IPS-NIHi7 (cell line): ENCODE measurements at regions not wholly inside any gene's neighbourhood (a gene's known extent, or its start where the extent isn't known, plus 50 kb on each side); places are given as distances from the start of the nearest gene placed in this dataset.
"Not testable (repeated sequence)": the region's sequence is repeated elsewhere in the genome, so short reads cannot be mapped to it uniquely, and the experiment has no call there.

ENCODE experiments used
- DNase-seq: peaks from one replicate; pipeline ENCODE4 v3.0.0; 2012; ENCODE audit warnings: mixed read lengths; ENCODE audit errors: extremely low spot score

DNA sequence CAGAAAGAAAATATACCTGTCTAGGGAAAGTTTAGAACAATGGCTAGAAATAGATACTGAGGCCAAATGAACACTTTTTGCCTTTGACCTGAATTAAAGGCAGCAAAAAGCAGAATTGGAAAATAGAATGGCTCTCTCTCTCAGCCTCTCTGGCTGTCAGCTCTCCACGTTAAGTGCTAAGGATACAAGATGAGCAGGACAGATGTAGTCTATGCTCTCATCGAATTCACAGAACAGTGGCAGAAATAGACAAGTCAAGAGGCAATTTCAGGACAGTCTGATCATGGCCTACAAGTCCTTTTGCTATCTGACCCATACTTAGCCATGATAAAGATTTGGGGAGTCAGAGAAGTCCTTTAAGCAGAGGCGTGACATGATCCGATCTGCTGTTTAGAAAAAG, 120.2 kb upstream of the CREB1 start:
- no peak for DNase-seq

DNA sequence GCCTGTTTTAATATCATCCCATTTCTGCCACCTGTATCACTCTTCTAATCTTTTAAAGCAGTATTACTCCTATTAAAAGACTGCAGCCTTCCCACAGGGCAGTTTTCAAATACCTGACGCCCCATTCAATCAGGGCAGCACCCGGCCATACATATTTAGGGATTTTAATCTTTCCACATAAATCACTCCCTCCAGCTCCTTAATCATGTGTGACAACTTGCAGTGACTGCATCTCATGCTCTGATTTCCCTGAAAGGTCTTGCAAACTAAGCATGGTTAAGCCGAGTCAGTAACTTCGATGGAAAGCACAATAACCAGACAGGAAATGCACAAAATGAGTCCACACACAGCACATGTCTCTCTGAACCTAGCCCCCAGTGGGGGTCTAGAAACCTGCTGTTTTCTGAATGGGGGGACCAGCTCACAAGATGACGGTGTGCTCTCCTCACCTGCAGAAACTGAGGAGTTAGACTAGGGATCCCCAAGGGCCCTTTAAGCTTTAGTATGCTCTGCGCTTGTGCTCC, 116.9 kb upstream of the CREB1 start:
- DNase-seq: no peak

DNA sequence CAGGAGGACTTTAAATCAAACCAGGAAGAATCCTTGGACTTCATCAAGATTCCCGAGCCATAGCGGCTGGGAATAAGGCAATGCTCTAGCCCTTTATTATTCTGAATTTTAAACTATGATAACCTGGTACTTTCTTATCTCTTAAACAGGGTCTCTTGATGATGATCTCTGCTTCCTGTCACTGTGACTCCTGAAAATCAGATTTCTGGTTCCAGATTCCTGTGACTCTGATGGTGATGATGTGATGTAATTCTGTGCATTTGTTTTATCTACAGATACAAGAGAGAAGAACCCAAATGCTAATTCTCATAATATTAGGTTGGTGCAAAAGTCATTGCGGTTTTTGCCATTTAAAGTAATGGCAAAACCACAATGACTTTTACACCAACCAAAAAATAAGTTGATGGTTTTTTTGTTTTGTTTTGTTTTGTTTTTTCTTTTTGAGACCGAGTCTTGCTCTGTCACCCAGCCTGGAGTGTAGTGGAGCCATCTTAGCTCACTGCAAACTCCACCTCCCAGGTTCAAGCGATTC, 116.3 kb upstream of the CREB1 start:
- DNase-seq: no peak

DNA sequence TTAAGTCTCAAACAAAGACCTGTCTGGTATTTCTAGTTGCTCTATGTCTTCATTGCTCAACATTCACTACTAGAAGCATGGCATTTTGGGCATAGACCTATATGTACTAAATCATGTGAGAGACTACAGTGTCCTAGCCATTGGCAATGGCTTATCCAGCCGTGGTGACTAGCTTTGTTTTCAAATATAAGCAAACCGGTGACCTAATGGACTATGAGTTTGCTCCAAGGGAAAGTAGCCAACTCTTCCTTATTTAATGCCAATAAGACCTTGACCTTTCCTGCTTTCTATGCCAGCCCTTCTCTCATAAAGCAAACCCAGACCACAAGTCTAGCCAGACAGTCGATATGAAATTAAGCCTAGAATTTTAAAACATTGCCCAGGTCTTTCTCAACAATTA, 113.7 kb upstream of the CREB1 start:
- DNase-seq: no peak

DNA sequence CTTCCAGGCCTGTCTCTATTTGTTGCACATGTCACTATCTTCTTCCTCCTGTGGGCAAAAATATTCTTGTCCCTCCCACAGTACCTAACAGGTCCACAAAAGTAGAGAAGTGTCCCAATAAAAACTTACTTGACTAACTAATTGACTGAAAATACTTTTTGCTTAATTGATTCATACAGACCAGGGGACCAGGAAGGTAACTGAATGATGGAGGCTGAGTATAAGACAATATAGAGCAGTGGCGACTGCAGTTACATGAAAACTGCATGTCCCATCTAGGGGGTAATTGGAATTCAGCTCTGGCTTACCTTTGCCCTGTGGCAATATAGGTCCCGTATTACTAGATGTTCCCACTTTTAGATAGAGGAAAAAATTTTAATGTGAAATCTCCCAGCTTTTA, 112.9 kb upstream of the CREB1 start:
- DNase-seq: no peak

DNA sequence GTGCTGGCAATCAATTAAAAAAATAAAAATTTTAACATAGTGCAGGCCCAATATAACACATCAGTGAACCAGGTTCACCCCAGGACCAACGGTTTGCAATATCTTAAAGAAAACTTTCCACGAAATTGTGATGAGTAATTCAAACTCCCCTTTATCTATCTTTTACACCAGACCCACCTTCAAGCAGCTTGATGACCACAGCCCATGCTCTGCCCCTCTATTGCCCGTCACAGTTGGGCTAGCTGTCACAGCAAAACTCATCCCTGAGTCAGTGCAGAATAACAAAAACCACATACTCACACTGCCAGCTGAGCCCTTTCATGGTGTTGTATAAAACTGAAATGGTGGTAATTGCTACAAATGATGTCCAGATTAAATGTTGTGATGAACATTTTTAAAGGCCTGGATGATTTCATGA, 112.5 kb upstream of the CREB1 start:
- no peak for DNase-seq

DNA sequence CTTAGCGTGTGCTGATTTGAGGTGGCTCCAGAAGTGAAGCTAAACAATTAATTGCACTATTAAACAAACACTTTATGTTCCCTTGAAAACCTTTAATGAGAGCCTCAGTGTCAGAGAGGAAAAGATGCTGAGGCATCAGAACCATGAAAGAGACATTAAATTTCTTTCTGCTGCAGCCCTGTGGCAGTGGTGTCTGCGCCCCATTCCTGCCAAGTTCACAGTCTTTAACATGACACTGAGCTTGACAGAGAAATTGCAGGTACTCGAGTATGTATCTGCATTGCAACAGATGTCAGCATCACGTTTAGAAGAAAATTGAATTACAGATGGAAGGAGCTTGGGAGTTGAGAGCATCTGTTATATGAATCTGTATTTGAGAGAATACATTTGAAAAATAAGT, 111.3 kb upstream of the CREB1 start:
- DNase-seq: no peak

DNA sequence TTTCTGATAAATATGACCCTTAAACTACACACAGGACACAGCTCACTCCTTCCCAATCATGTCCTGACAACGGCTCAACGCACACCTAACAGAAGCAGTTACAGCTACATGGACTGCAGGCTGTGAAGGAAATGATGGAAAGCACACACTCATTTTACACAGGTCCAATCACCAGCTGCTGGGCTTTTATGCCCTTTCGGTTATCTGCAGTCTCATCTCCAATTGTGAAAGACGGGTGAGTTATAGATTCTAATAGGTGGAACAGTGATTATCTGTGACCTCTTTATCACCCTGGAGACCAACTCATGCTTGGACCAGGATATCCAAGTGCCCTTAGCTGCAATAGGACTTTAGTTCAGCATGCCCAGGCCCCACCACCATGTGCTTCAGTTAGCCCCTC, 110.4 kb upstream of the CREB1 start:
- DNase-seq: no peak

DNA sequence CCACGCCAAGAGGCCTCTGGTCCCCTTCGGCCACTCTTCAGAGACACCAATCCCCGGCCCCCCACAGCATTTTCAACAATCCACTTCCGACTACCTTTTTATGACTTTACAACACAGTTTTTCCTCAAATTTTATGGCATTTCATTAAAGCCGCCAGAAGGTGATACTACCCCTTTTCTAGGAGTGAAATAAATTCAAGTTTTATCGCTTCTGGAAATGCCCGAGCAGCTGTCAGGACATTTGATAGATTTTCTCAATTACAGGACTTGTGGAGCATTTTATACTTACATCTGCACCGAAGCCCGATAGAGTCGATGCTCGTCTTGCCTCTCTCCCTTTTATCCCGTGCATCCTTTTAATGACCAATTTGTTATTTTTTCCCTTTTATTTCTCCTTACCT, 108.1 kb upstream of the CREB1 start:
- DNase-seq: no peak

DNA sequence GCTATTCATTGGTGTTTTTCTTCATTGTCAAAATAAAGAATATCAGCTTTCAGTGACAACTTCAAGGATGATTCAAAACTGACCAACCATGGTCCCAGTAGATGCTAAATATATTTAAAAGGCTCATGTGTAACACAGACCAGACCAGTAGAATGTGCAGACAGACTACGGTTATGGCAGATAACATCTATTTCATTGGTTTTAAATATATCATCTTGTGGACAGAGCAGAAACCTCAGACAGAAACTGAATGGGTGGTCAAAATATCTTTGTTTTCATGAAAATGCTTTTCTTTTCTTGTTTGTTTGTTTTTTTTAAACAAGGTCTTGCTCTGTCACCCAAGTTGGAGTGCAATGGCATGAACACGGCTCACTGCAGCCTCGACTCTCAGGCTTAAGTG, 107.4 kb upstream of the CREB1 start:
- no peak for DNase-seq

DNA sequence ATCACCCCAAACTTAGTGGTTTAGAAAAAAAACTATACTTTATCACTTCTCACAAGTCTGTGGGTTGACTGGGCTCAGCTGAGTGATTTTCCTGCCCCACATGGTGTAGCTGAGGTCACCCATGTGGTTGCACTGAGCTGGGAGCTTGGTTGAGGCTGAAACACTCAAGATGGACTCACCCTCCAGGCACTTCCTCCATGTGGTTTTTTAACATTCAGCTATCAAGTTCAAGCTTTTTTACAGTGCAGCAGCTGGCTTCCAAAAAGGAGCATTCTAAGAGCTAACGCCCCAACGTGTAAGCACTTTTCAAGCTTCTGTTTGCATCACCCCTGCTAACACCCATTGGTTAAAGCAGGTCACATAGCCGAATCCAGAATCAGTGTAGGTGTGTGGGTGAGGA, 105.9 kb upstream of the CREB1 start:
- no peak for DNase-seq

DNA sequence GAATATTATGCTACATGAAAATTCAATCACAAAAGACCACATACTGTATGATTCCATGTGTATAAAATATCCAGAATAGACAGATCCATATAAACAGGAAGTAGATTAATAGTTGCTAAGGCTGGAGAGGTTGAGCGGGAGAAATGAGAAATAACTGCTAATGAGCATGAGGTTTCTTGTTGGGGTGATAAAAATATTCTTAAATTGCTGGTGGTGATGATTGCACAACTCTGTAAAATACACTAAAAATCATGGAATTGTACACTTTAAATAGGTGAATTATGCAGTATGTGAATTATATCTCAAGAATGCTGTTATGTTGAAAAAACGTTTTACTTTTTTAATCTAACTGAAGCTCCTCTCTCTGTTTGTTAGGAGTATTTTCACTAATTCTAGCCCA, 101.8 kb upstream of the CREB1 start:
- DNase-seq: no peak

DNA sequence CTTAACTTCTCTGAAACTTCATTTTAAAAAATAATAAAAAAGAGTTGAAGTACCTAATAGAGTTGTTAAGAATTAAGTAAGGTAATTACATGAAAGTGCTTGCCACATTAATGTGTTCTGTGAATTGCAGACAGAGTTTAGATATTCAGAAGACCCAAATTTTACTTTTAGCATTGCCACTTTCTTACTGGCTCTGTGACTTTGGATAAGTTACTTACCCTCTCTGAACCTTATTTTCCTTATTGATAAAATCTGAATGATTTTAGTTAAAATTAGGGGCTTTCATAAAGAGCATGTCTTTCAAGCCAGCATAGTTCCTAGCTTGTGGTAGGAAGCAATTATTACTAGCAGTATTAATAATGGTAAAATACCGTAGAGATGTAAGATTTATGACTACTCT, 101.2 kb upstream of the CREB1 start:
- no peak for DNase-seq

DNA sequence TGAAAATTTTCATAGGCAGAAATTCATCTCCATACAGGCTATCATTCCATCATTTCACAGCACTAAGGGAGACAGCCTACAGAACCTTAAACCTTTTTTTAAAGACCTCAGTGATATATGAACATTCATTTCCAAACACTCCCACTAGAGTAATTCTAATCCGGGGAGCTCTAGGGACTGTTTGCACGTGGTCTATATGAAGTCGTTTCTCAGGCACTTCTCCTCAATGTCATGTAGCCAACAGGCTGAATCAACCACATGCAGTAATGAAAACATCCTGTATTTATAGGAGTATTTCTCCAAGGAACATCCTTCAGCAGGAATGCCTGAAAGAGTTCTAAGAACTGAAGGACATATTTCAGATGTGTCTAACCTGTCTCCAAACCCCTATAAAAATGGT, 97.3 kb upstream of the CREB1 start:
- no peak for DNase-seq

DNA sequence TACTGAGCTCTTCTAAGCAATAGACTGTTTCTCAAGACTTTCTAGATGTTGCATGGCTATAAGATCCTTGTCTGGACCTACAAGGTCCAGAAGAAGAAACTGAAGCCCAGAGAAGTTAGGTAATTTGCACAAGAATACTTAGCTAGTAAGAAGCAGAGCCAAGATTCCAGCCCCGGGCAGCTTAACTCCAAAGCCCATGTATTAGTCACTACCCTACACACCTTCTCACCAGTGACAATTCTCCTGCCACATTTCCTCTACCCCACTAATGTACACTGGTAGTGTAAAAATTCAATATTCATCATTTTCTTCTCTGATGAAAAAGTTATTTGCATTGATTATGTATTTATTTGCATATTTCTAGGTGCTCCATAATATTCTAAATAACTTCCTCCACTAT, 95.5 kb upstream of the CREB1 start:
- no peak for DNase-seq

DNA sequence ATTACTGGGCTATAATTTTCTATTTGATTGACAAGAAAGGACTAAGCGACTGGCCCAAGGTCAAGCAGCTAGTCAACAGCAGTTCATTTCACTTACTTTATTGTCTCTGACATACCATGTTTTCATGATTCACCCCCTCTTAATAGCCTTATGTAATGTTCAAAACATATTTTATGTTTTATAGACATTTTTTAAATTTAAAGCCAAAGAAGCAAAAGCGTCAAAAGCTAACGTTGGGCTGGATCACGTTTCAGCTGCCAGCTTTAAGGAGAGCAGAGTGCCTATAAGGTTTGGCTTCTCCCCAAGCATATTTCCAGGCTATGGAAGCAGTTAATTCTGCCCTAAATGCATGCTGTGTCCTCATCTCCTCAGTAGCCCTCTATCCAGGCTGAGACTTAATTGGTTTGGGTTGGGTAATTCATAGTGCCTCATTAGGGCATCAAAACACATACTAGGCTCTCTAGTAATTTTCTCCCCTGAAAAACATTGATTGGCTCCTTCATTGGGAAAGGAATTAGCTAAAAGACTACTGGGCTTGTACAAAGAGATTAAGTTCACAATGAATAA, 94.8 kb upstream of the CREB1 start:
- DNase-seq: no peak

DNA sequence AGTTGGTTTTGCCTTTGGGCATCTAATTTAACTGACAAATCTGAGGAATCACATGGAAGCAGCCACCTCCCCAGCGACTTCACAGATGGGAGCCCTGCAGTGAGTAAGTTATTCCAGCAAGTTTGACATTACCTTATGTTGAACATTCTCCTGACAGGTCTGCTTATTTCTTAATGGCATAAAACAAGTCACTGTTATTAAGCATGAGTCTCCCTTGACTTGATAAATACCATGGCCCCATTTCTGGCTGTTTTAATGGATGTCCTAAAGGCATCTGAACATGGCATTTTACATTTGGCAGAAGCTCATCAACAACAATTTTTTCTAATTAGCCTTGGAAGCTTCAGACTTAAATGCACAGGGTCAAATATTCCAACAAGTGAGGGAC, 92.6 kb upstream of the CREB1 start:
- no peak for DNase-seq

DNA sequence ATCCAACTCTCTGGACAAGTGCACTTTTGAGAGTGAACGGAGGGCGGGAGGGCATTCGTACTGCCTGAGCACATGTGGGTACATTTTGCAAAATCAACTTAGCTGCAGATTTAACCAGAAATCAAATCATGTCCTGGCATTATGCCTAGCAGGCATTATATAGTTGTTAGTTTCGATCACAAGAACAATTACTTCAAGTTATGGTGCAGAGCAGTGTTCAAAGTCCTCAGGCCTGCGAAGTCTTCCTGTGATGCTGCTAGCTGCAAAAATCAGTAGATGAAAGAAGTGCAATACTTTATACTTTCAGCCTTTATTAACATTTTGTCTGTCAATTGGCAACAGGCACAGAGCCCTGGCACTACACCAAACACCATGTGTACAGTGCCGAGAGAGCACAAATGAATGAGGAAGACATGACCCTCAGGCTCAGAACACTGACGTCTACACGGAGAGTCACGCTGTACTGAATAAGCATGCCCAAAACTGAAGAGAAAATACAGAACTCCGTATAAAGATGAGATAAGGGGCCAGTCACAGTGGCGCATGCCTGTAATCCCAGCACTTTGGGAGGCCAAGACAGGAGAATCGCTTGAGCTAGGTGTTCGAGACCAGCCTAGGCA, 92.1 kb upstream of the CREB1 start:
- no peak for DNase-seq

DNA sequence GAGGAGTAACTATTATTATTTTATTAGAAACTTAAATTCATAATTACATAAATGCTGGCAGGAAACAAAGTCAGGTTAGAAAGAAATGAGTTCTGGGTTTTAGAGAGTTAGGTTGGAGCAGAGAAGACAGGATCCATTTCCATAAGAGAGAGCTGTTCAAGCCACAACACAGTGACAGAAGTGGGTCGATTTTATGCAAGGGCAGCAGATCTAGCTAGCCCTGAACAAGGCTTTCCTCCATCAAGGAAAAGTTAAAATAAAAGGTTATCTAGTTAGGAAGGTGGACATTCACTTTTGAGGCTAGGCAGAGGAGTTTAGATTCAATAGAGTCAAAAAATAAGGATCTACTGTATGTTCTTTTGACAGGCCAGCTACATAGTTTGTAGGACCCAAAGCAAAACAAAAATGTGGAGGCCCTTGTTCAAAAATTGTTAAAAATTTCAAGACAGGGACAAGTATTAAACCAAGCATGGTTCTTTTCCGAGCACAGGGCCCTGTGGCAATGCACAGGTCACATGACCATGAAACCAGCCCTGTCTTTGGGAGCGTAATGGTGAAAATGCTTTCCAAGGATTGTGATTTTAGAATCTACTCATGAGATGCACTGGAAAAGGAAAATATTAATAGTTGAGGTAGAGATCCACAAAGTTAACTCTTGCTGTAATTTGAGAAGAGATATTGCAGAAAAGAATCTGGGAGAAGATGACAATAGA, 91.2 kb upstream of the CREB1 start:
- DNase-seq: no peak

DNA sequence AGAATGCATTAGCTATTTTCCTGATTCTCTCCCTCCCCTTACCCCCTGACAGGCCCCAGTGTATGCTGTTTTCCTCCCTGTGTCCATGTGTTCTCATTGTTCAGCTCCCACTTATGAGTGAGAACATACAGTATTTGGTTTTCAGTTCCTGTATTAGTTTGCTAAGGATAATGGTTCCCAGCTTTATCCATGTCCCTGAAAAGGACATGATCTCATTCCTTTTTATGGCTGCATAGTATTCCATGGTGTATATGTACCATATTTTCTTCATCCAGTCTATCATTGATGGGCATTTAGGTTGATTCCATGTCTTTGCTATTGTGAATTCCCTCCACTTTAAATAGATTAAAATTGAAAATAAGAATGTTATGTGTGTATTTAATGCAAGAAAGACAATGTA, 89.9 kb upstream of the CREB1 start:
- not testable (repeated sequence) for DNase-seq

DNA sequence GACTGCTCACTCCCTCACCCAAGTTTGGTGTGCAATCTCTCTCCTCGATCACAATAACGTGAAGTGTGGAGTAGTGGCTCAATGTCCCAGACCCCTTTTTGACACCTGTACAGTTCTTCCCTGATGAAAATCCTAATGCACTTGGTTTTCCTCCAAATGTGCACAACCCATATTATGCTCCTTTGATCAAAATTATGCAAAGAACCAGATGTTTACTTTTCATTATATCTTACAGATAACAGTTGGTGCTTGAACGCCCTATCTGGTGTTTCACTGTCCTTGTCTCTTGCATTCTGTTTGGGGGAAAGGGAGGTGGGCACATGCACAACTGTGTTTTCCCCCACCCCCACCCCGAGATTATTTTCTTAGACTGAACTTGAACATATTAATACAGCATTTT, 85.0 kb upstream of the CREB1 start:
- DNase-seq: no peak

DNA sequence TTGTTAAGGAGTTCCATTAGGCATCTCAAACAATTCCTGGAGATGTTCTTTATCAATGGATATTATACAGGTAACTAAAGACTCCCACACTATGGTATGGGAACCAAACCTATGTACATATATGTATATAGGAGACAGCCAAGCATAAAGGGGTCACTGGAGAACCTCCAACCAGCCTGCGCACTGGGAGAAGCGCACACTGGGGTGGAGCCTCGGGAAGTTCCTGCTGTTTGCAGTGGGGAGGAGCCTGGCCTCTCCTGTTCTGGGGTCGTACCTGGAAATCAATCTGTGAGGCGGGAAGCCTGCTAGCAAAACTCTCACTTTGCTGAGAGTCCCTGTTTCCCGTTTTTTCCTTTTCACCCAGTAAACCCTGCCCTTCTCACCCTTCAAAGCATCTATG, 83.1 kb upstream of the CREB1 start:
- DNase-seq: no peak

DNA sequence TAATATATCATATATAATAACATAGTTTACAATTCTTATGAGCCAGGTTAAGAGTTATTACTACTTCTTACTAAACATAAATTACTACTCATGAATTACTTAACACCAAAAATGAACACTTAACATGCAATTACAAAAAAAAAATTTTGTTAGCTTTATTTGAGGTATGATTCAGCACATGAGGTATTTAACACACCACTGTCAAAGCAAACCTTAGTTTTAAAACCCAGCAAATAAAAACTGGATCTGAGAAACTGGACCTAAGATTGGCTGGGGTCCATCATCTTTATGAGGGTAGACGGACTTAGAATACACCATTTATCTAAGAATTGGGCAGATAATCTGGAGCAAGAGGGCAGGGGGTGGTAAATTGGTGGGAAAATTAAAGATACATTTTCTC, 81.8 kb upstream of the CREB1 start:
- DNase-seq: no peak
